Tibial nerve (tissue), 4 donors: ENCODE measurements at regions not wholly inside any gene's neighbourhood (a gene's known extent, or its start where the extent isn't known, plus 50 kb on each side); places are given as distances from the start of the nearest gene placed in this dataset.

Experiments
- EP300 ChIP-seq, 2 donors: sonication (generic); formaldehyde crosslinking; IDR thresholded peaks; one replicate each; pipeline ENCODE4 v1.6.1; 2017; ENCODE audit warnings: antibody characterized with exemption in 2 of 2, mild to moderate bottlenecking in 1 of 2
- POLR2A ChIP-seq, 2 donors: fragments of 450-650 bp; IDR thresholded peaks; one replicate each; pipeline ENCODE4 v1.6.1; 2017; ENCODE audit warnings: antibody characterized with exemption in 2 of 2, mild to moderate bottlenecking in 2 of 2, moderate library complexity in 2 of 2
- TF ChIP-seq, protein P1 (sequence below), 5 experiments: fragments of 200-600 bp in 3 of 5; fragments of 450-650 bp in 2 of 5; sonication (generic) in 3 of 5; IDR thresholded peaks; one replicate each; pipeline ENCODE4 v1.5.1; 2016 to 2019; ENCODE audit warnings: antibody characterized with exemption in 5 of 5, mild to moderate bottlenecking in 3 of 5, moderate library complexity in 2 of 5

DNA sequence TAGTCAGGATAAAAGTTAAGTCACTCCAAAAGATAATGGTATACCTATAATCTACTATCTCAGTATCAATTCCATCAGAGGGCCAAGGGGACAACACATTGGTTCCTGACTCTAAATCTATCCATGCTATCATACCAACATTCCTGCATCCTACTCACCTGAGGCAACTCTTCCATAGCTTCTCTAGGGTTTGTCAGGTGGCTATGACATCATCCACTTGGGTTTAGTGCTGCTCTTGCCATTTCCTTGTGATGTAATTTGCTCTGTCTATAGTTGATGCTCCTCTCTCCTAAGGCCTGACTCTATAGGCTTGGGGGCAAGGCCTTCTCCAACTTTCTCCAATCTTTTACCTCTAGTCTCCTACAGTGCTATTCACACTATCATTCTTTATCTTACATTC lies 139.9 kb upstream of the FSHR start:
- TF ChIP-seq, protein P1, sequence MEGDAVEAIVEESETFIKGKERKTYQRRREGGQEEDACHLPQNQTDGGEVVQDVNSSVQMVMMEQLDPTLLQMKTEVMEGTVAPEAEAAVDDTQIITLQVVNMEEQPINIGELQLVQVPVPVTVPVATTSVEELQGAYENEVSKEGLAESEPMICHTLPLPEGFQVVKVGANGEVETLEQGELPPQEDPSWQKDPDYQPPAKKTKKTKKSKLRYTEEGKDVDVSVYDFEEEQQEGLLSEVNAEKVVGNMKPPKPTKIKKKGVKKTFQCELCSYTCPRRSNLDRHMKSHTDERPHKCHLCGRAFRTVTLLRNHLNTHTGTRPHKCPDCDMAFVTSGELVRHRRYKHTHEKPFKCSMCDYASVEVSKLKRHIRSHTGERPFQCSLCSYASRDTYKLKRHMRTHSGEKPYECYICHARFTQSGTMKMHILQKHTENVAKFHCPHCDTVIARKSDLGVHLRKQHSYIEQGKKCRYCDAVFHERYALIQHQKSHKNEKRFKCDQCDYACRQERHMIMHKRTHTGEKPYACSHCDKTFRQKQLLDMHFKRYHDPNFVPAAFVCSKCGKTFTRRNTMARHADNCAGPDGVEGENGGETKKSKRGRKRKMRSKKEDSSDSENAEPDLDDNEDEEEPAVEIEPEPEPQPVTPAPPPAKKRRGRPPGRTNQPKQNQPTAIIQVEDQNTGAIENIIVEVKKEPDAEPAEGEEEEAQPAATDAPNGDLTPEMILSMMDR (IDR thresholded peaks at IDR 0.05) = no peak
- TF ChIP-seq POLR2A (IDR thresholded peaks at IDR 0.05) (no peak), EP300 (IDR thresholded peaks at IDR 0.05) (no peak)
